Progenitor cell of endocrine pancreas (in vitro differentiated cells): ENCODE measurements at regions not wholly inside any gene's neighbourhood (a gene's known extent, or its start where the extent isn't known, plus 50 kb on each side); places are given as distances from the start of the nearest gene placed in this dataset.

Experiments
- DNase-seq: peaks from one replicate; pipeline ENCODE4 v3.0.0; 2021; ENCODE audit warnings: low spot score; ENCODE audit not compliant: unreplicated experiment
- H3K27ac Mint-ChIP-seq: 2 replicates; pipeline ENCODE4 v1.8.0; 2021; ENCODE audit warnings: mild to moderate bottlenecking, moderate library complexity, mixed read lengths
- H3K27me3 Mint-ChIP-seq: 2 replicates; pipeline ENCODE4 v1.8.0; 2021; ENCODE audit warnings: mixed read lengths
- H3K36me3 Mint-ChIP-seq: 2 replicates; pipeline ENCODE4 v1.8.0; 2022; ENCODE audit warnings: mixed read lengths; ENCODE audit not compliant: insufficient read depth
- H3K4me1 Mint-ChIP-seq: 2 replicates; pipeline ENCODE4 v1.8.0; 2021; ENCODE audit warnings: low read depth, mixed read lengths
- H3K4me3 Mint-ChIP-seq: 2 replicates; pipeline ENCODE4 v1.8.0; 2021; ENCODE audit warnings: low read depth, mild to moderate bottlenecking, moderate library complexity, mixed read lengths
- H3K9me3 Mint-ChIP-seq: 2 replicates; pipeline ENCODE4 v1.8.0; 2021; ENCODE audit warnings: low read depth, mixed read lengths
- CTCF ChIP-seq: fragments of 200-600 bp; sonication (generic); IDR thresholded peaks from one replicate; pipeline ENCODE4 v1.5.0; 2021; ENCODE audit warnings: antibody characterized with exemption, mild to moderate bottlenecking; ENCODE audit not compliant: unreplicated experiment

GRCh38 chr2:383178-383577 lies 95.3 kb upstream of the ALKAL2 start:
- Mint-ChIP-seq H3K36me3 (no peaks in the 10 kb centered on the region), H3K4me3 (no peak overlapping the region), H3K9me3 (peaks cover 16% of the 10 kb centered on the region), H3K4me1 (peaks cover 6% of the 10 kb centered on the region), H3K27ac (no peak overlapping the region), H3K27me3 (peaks cover 10% of the 10 kb centered on the region)
- peak; percentile 31 for TF ChIP-seq CTCF
- DNase-seq, result no peak

GRCh38 chr2:382728-383022 lies 94.8 kb upstream of the ALKAL2 start:
- Mint-ChIP-seq H3K36me3 (no peaks in the 10 kb centered on the region), H3K4me1 (peaks cover 10% of the 10 kb centered on the region), H3K9me3 (peaks cover 21% of the 10 kb centered on the region), H3K4me3 (no peak overlapping the region), H3K27me3 (peaks cover 10% of the 10 kb centered on the region), H3K27ac (no peak overlapping the region)
- TF ChIP-seq CTCF, result no peak
- no peak for DNase-seq

GRCh38 chr2:381941-382727 lies 94.2 kb upstream of the ALKAL2 start:
- Mint-ChIP-seq H3K36me3 (peaks cover 4% of the 10 kb centered on the region), H3K27me3 (peaks cover 10% of the 10 kb centered on the region), H3K27ac (peak overlapping the region; percentile 68), H3K4me3 (no peak overlapping the region), H3K4me1 (peaks cover 10% of the 10 kb centered on the region), H3K9me3 (peaks cover 26% of the 10 kb centered on the region)
- no peak for TF ChIP-seq CTCF
- no peak for DNase-seq

GRCh38 chr2:381181-381580 lies 93.3 kb upstream of the ALKAL2 start:
- Mint-ChIP-seq H3K9me3 (peaks cover 27% of the 10 kb centered on the region), H3K27ac (no peak overlapping the region), H3K36me3 (peaks cover 4% of the 10 kb centered on the region), H3K27me3 (peaks cover 10% of the 10 kb centered on the region), H3K4me1 (peaks cover 10% of the 10 kb centered on the region), H3K4me3 (no peak overlapping the region)
- no peak for TF ChIP-seq CTCF
- DNase-seq, result no peak

GRCh38 chr2:380772-381171 lies 92.9 kb upstream of the ALKAL2 start:
- Mint-ChIP-seq H3K4me3 (no peak overlapping the region), H3K36me3 (peaks cover 4% of the 10 kb centered on the region), H3K27me3 (peaks cover 10% of the 10 kb centered on the region), H3K9me3 (peaks cover 27% of the 10 kb centered on the region), H3K27ac (no peak overlapping the region), H3K4me1 (peaks cover 10% of the 10 kb centered on the region)
- TF ChIP-seq CTCF, result no peak
- DNase-seq, result no peak
